HepG2 (cell line): ENCODE measurements at regions not wholly inside any gene's neighbourhood (a gene's known extent, or its start where the extent isn't known, plus 50 kb on each side); places are given as distances from the start of the nearest gene placed in this dataset.

Experiments
- ATAC-seq: fragments of 200-7000 bp; cut with Tn5 transposase; 3 replicates; pipeline ENCODE4 v1.9.1; 2020; ENCODE audit warnings: mild to moderate bottlenecking, moderate library complexity
- BruUV-seq: library from RNA; stranded (reverse); fragments of 400-500 nt; replicated peaks from 2 replicates; lab custom pipeline; 2021; lab: Mats Ljungman, UMichigan
- CTCF ChIA-PET: fragments of 300-600 bp; formaldehyde crosslinking; extraction: SDS; loops from one replicate; lab custom pipeline; 2021; ENCODE audit warnings: low total read pairs, inconsistent platforms, low intra/inter-chr PET ratio; lab: Yijun Ruan, JAX
- POLR2A ChIA-PET: fragments of 350-600 bp; sonication (Branson Sonifier 250); formaldehyde crosslinking; loops from one replicate; lab custom pipeline; 2020; ENCODE audit warnings: antibody characterized with exemption, inconsistent platforms; lab: Yijun Ruan, JAX
- DNase-seq: peaks from one replicate; pipeline ENCODE4 v3.0.0-alpha.2; 2015; ENCODE audit warnings: low spot score
- FAIRE-seq: peaks from 3 replicates; lab custom pipeline; 2011; peaks lifted over from hg19 to GRCh38; lab: Jason Lieb, UNC
- H2AFZ ChIP-seq: one replicate; pipeline ENCODE4 v1.6.1; 2011; ENCODE audit warnings: low read length, inconsistent platforms
- H3K27ac ChIP-seq: fragments of 300-600 bp; 3 replicates; pipeline ENCODE4 v1.8.0; 2011; ENCODE audit warnings: mixed run types, mild to moderate bottlenecking, mixed read lengths, low read length, inconsistent platforms; ENCODE audit not compliant: insufficient read depth; ENCODE audit errors: extremely low read length
- H3K27me3 ChIP-seq, 2 experiments: fragments of 200-600 bp in 1 of 2; 2 replicates in 1 of 2; 3 replicates in 1 of 2; pipeline versions ENCODE4 v1.6.0 to v1.8.0; 2011; ENCODE audit warnings: low read length in 2 of 2, mild to moderate bottlenecking in 2 of 2, moderate library complexity in 2 of 2, inconsistent platforms in 1 of 2; ENCODE audit not compliant: insufficient read depth in 2 of 2, control insufficient read depth in 1 of 2
- H3K36me3 ChIP-seq, 2 experiments: fragments of 200-600 bp in 1 of 2; replicated peaks in 1 of 2; 2 replicates in 1 of 2; 3 replicates in 1 of 2; pipeline versions ENCODE4 v1.5.1 to v1.8.0; 2011; ENCODE audit warnings: low read length in 2 of 2, inconsistent platforms in 1 of 2; ENCODE audit not compliant: insufficient read depth in 2 of 2, control insufficient read depth in 1 of 2
- H3K4me1 ChIP-seq: 2 replicates; pipeline ENCODE4 v1.5.1; 2012; ENCODE audit warnings: low read length, inconsistent platforms; ENCODE audit not compliant: insufficient read depth
- H3K4me2 ChIP-seq: 2 replicates; pipeline ENCODE4 v1.6.0; 2011; ENCODE audit warnings: low read depth, low read length, inconsistent platforms
- H3K4me3 ChIP-seq, 3 experiments: fragments of 200-600 bp in 1 of 3; sonication (generic), shearing (Covaris generic) in 1 of 3; replicated peaks in 1 of 3; 2 replicates each; pipeline ENCODE4 v1.5.1; 2011 to 2016; ENCODE audit warnings: low read length in 3 of 3, inconsistent platforms in 2 of 3, low read depth in 2 of 3, mild to moderate bottlenecking in 2 of 3, control low read depth in 1 of 3, mixed read lengths in 1 of 3; ENCODE audit not compliant: insufficient read depth in 1 of 3
- H3K79me2 ChIP-seq: one replicate; pipeline ENCODE4 v1.6.1; 2011; ENCODE audit warnings: low read length, inconsistent platforms; ENCODE audit not compliant: insufficient read depth
- H3K9ac ChIP-seq: 2 replicates; pipeline ENCODE4 v1.6.0; 2011; ENCODE audit warnings: mild to moderate bottlenecking, low read depth, low read length, inconsistent platforms; ENCODE audit not compliant: insufficient read depth
- H3K9me3 ChIP-seq: 2 replicates; pipeline ENCODE4 v1.5.1; 2012; ENCODE audit warnings: mild to moderate bottlenecking, low read length
- H4K20me1 ChIP-seq: 2 replicates; pipeline ENCODE4 v1.6.0; 2011; ENCODE audit warnings: inconsistent platforms, mild to moderate bottlenecking, low read length, moderate library complexity; ENCODE audit not compliant: insufficient read depth
- CBX2 ChIP-seq, 2 experiments: fragments of 200-600 bp in 1 of 2; sonication (generic); formaldehyde crosslinking in 1 of 2; IDR thresholded peaks; 2 replicates each; pipeline versions ENCODE4 v1.7.0 to v1.8.1; 2018 to 2022; ENCODE audit warnings: low read depth in 2 of 2, low read length in 1 of 2, mild to moderate bottlenecking in 1 of 2, missing genetic modification reagents in 1 of 2
- CREB3 ChIP-seq: sonication (generic); formaldehyde crosslinking; IDR thresholded peaks from 2 replicates; pipeline ENCODE4 v1.5.0; 2020; ENCODE audit warnings: missing genetic modification reagents
- GATA4 ChIP-seq: sonication (generic); IDR thresholded peaks from 2 replicates; pipeline ENCODE4 v1.6.1; 2016; ENCODE audit warnings: antibody characterized with exemption, low read depth, borderline replicate concordance
- KDM2A ChIP-seq: sonication (generic); formaldehyde crosslinking; IDR thresholded peaks from 2 replicates; pipeline ENCODE4 v1.4.0; 2020; ENCODE audit warnings: low read depth, missing genetic modification reagents, borderline replicate concordance
- PTBP1 ChIP-seq: fragments of 200-400 bp; formaldehyde crosslinking; IDR thresholded peaks from 2 replicates; pipeline ENCODE4 v1.6.1; 2018; ENCODE audit warnings: low read length, low read depth; ENCODE audit not compliant: poor library complexity, severe bottlenecking
- RFX5 ChIP-seq: IDR thresholded peaks from 2 replicates; pipeline ENCODE4 v1.6.1; 2011; ENCODE audit warnings: low read depth, low read length, improper control_type of control experiment
- ZBTB7A ChIP-seq: sonication (generic); formaldehyde crosslinking; IDR thresholded peaks from 2 replicates; pipeline ENCODE4 v1.8.0; 2022; ENCODE audit warnings: mild to moderate bottlenecking, missing genetic modification reagents
- ZNF225 ChIP-seq: sonication (generic); formaldehyde crosslinking; IDR thresholded peaks from 2 replicates; pipeline ENCODE4 v1.4.0; 2020; ENCODE audit warnings: mild to moderate bottlenecking, missing genetic modification reagents
- ZNF24 ChIP-seq: fragments of 450-650 bp; IDR thresholded peaks from 2 replicates; pipeline ENCODE4 v1.6.1; 2017; ENCODE audit warnings: antibody characterized with exemption, mild to moderate bottlenecking
- ZNF496 ChIP-seq: sonication (generic); formaldehyde crosslinking; IDR thresholded peaks from 2 replicates; pipeline ENCODE4 v1.8.1; 2023; ENCODE audit warnings: mild to moderate bottlenecking, moderate library complexity, missing genetic modification reagents; ENCODE audit not compliant: insufficient replicate concordance
- ZNF567 ChIP-seq: sonication (generic); formaldehyde crosslinking; IDR thresholded peaks from 2 replicates; pipeline ENCODE4 v1.8.1; 2023; ENCODE audit warnings: mild to moderate bottlenecking, missing genetic modification reagents, borderline replicate concordance
- ZNF740 ChIP-seq: sonication (generic); formaldehyde crosslinking; IDR thresholded peaks from 2 replicates; pipeline ENCODE4 v1.4.0; 2020; ENCODE audit warnings: missing genetic modification reagents
- in situ Hi-C: cut with HindIII; loops from 2 replicates; pipeline ENCODE4 v1.10.0; 2017; ENCODE audit warnings: low pct_unique_long_range_greater_than_20kb; ENCODE audit not compliant: extremely low pct_ligation_motif_present
- intact Hi-C: fragments of 100-400 bp; cut with micrococcal nuclease; formaldehyde crosslinking; loops from one replicate; pipeline ENCODE4 v1.10.0; 2022; ENCODE audit not compliant: unreplicated experiment

GRCh38 chr6:21690489-21690888 lies 96.9 kb downstream of the SOX4 start:
- in situ Hi-C loops, result no loop called here
- Histone ChIP-seq H3K4me3 (no peak overlapping the region), H3K27me3 (no peaks in the 10 kb centered on the region), H3K9ac (no peak overlapping the region)
- no TSS peak for BruUV-seq
- intact Hi-C loops, result no loop called here
- no peak for ATAC-seq
- no peak for TF ChIP-seq ZNF24
- TF ChIP-seq CREB3, result no peak
- TF ChIP-seq KDM2A, result no peak
- no peak for TF ChIP-seq ZNF740 (CRISPR knock-in tag)
- TF ChIP-seq RFX5, result no peak
- no peak for TF ChIP-seq PTBP1
- TF ChIP-seq ZNF496 (CRISPR knock-in tag), result no peak
- no peak for TF ChIP-seq ZBTB7A (CRISPR knock-in tag)
- no peak for TF ChIP-seq CBX2 (IDR thresholded peaks at IDR 0.05; ENCODE audit: low read depth, low read length)
- TF ChIP-seq CBX2 (CRISPR knock-in tag; IDR thresholded peaks at IDR 0.05; ENCODE audit: low read depth), result no peak
- TF ChIP-seq GATA4, result no peak
- no peak for TF ChIP-seq ZNF225
- no peak for TF ChIP-seq ZNF567
- TF ChIP-seq, all 625 proteins: peak for 0
- Histone ChIP-seq H3K79me2 (no peaks in the 10 kb centered on the region), H3K4me2 (no peak overlapping the region), H4K20me1 (no peaks in the 10 kb centered on the region), H2AFZ (no peak overlapping the region), H3K9me3 (0 out of 2 replicates have a peak, but pooled peaks cover 5% of the 10 kb centered on the region), H3K4me1 (no peaks in the 10 kb centered on the region), H3K27ac (no peak overlapping the region), H3K36me3 (no peaks in the 10 kb centered on the region)
- FAIRE-seq (no peak), DNase-seq (no peak)
- POLR2A ChIA-PET, result no interaction called here
- CTCF ChIA-PET, result no interaction called here
